AG04450 (cell line): ENCODE measurements at regions not wholly inside any gene's neighbourhood (a gene's known extent, or its start where the extent isn't known, plus 50 kb on each side); places are given as distances from the start of the nearest gene placed in this dataset.

ENCODE experiments used
- CTCF ChIA-PET: fragments of 300-600, 350-600 bp; formaldehyde crosslinking; extraction: SDS; loops from one replicate; lab custom pipeline; 2022; ENCODE audit warnings: antibody characterized with exemption, inconsistent platforms; lab: Charles Lee
- POLR2A ChIA-PET: fragments of 350-600 bp; formaldehyde crosslinking; extraction: SDS; loops from one replicate; lab custom pipeline; 2021; ENCODE audit warnings: antibody characterized with exemption, inconsistent platforms; lab: Yijun Ruan, JAX
- DNase-seq: peaks from one replicate; pipeline ENCODE4 v3.0.0-alpha.2; 2011; ENCODE audit warnings: low read depth, low spot score
- H3K27ac ChIP-seq: one replicate; pipeline ENCODE4 v1.5.1; 2012; ENCODE audit warnings: low read depth, low read length, control low read depth
- H3K27me3 ChIP-seq: one replicate; pipeline ENCODE4 v1.6.0; 2012; ENCODE audit warnings: low read length; ENCODE audit not compliant: control insufficient read depth, insufficient read depth
- H3K4me3 ChIP-seq: 2 replicates; pipeline ENCODE4 v1.5.1; 2011; ENCODE audit warnings: mild to moderate bottlenecking, low read depth, low read length, control low read depth
- H3K9me3 ChIP-seq: 2 replicates; pipeline ENCODE4 v1.5.1; 2012; ENCODE audit warnings: low read length; ENCODE audit not compliant: control insufficient read depth, insufficient read depth
- CTCF ChIP-seq: IDR thresholded peaks from 2 replicates; pipeline ENCODE4 v1.5.1; 2011; ENCODE audit warnings: low read depth, low read length, control low read depth, inconsistent platforms

- TF ChIP-seq CTCF = no peak
- Histone ChIP-seq H3K4me3 (no peak overlapping the region), H3K9me3 (no peaks in the 10 kb centered on the region), H3K27me3 (no peaks in the 10 kb centered on the region), H3K27ac (no peak overlapping the region)
- POLR2A ChIA-PET = no interaction called here
- CTCF ChIA-PET = no interaction called here
- no peak for DNase-seq
These were observed 389.1 kb downstream of the GRIN2B start for GRCh38 chr12:13592063-13592942.

- Histone ChIP-seq H3K9me3 (no peaks in the 10 kb centered on the region), H3K27ac (no peak overlapping the region), H3K4me3 (no peak overlapping the region), H3K27me3 (no peaks in the 10 kb centered on the region)
- ChIA-PET CTCF (no interaction called here), POLR2A (no interaction called here)
- no peak for TF ChIP-seq CTCF
- DNase-seq = no peak
These were observed 389.9 kb downstream of the GRIN2B start for GRCh38 chr12:13591488-13591887.

GRCh38 chr12:13591059-13591458, 390.3 kb downstream of the GRIN2B start:
- no peaks in the 10 kb centered on the region for H3K9me3 ChIP-seq
- H3K4me3 ChIP-seq = no peak overlapping the region
- ChIA-PET CTCF (no interaction called here), POLR2A (no interaction called here)
- H3K27ac ChIP-seq = no peak overlapping the region
- no peak for TF ChIP-seq CTCF
- H3K27me3 ChIP-seq = no peaks in the 10 kb centered on the region
- DNase-seq = no peak

- H3K27me3 ChIP-seq = no peaks in the 10 kb centered on the region
- no peak overlapping the region for H3K4me3 ChIP-seq
- no peak for DNase-seq
- CTCF ChIA-PET = no interaction called here
- POLR2A ChIA-PET = no interaction called here
- TF ChIP-seq CTCF = no peak
- H3K9me3 ChIP-seq = no peaks in the 10 kb centered on the region
- no peak overlapping the region for H3K27ac ChIP-seq
These were observed 392.0 kb downstream of the EMP1 start for GRCh38 chr12:13588574-13588973.

GRCh38 chr12:13587721-13588390, 391.3 kb downstream of the EMP1 start:
- no peak for TF ChIP-seq CTCF
- H3K27me3 ChIP-seq = no peaks in the 10 kb centered on the region
- no peaks in the 10 kb centered on the region for H3K9me3 ChIP-seq
- ChIA-PET POLR2A (no interaction called here), CTCF (no interaction called here)
- H3K27ac ChIP-seq = no peak overlapping the region
- H3K4me3 ChIP-seq = no peak overlapping the region
- no peak for DNase-seq
